Parathyroid adenoma (tissue), 2 donors: ENCODE measurements at regions not wholly inside any gene's neighbourhood (a gene's known extent, or its start where the extent isn't known, plus 50 kb on each side); places are given as distances from the start of the nearest gene placed in this dataset.

ENCODE experiments used
- H2AFZ ChIP-seq: fragments of 300-600 bp; sonication (generic); one replicate; pipeline ENCODE4 v1.7.0; 2017; ENCODE audit warnings: antibody characterized with exemption, mild to moderate bottlenecking
- H3K27ac ChIP-seq: fragments of 300-600 bp; sonication (generic); one replicate; pipeline ENCODE4 v1.7.0; 2017
- H3K27me3 ChIP-seq: fragments of 300-600 bp; sonication (generic); one replicate; pipeline ENCODE4 v1.7.0; 2017; ENCODE audit warnings: low read length; ENCODE audit not compliant: control insufficient read depth, insufficient read depth
- H3K36me3 ChIP-seq: fragments of 300-600 bp; sonication (generic); one replicate; pipeline ENCODE4 v1.7.0; 2017; ENCODE audit warnings: low read length; ENCODE audit not compliant: control insufficient read depth, insufficient read depth
- H3K4me1 ChIP-seq: fragments of 300-600 bp; sonication (generic); one replicate; pipeline ENCODE4 v1.7.0; 2017; ENCODE audit warnings: control low read depth
- H3K4me2 ChIP-seq: fragments of 300-600 bp; sonication (generic); one replicate; pipeline ENCODE4 v1.7.0; 2017; ENCODE audit warnings: low read length
- H3K4me3 ChIP-seq: fragments of 300-600 bp; sonication (generic); one replicate; pipeline ENCODE4 v1.7.0; 2017; ENCODE audit warnings: low read depth, low read length
- H3K79me2 ChIP-seq: fragments of 300-600 bp; sonication (generic); one replicate; pipeline ENCODE4 v1.7.0; 2017; ENCODE audit warnings: control low read depth
- H3K9ac ChIP-seq: fragments of 300-600 bp; sonication (generic); one replicate; pipeline ENCODE4 v1.7.0; 2017; ENCODE audit warnings: mild to moderate bottlenecking
- H3K9me3 ChIP-seq: fragments of 300-600 bp; sonication (generic); one replicate; pipeline ENCODE4 v1.7.0; 2017; ENCODE audit warnings: low read length; ENCODE audit not compliant: control insufficient read depth
- TF ChIP-seq, protein P1 (sequence below): fragments of 300-600 bp; sonication (generic); IDR thresholded peaks from one replicate; pipeline ENCODE4 v1.7.0; 2017; ENCODE audit warnings: antibody characterized with exemption, mild to moderate bottlenecking
- donor health status: primary hyperparathyroidism.

DNA sequence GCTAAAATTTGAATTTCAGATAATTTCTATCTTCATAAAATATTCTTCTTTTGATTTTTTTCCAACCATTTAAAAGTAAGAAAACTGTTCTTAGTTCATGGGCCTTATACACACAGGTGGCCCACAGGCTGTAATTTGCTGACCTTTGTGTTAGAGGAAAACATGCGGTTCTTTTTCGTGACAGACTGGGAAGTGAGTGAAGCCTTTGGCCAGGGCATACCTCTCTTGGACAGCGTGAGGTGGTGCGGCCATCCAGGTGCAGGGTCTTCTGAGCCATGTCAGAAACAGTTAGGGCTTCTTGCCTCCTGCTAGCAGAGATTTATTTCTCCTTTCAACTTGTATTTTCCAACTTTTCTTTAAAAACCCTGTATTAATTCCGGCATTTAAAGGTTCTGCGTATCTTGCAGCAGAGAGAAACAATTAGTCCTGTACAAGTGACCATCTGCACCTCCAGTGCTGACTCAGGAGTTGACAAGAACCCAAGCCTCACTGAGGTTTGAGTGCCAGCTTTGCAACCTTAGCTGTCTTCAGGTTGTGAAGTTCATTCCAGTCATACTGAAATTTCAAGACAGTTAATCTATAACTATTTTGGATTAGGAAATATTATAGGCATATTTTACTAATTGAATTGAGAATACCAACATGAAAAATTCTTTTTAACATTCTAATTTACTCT is 177.8 kb downstream of the LY86 start:
- H3K4me3 ChIP-seq, result no peak overlapping the region
- no peaks in the 10 kb centered on the region for H3K9me3 ChIP-seq
- no peak overlapping the region for H3K27ac ChIP-seq
- H3K4me1 ChIP-seq, result no peaks in the 10 kb centered on the region
- H3K9ac ChIP-seq, result no peak overlapping the region
- no peak overlapping the region for H2AFZ ChIP-seq
- no peaks in the 10 kb centered on the region for H3K27me3 ChIP-seq
- TF ChIP-seq, protein P1, sequence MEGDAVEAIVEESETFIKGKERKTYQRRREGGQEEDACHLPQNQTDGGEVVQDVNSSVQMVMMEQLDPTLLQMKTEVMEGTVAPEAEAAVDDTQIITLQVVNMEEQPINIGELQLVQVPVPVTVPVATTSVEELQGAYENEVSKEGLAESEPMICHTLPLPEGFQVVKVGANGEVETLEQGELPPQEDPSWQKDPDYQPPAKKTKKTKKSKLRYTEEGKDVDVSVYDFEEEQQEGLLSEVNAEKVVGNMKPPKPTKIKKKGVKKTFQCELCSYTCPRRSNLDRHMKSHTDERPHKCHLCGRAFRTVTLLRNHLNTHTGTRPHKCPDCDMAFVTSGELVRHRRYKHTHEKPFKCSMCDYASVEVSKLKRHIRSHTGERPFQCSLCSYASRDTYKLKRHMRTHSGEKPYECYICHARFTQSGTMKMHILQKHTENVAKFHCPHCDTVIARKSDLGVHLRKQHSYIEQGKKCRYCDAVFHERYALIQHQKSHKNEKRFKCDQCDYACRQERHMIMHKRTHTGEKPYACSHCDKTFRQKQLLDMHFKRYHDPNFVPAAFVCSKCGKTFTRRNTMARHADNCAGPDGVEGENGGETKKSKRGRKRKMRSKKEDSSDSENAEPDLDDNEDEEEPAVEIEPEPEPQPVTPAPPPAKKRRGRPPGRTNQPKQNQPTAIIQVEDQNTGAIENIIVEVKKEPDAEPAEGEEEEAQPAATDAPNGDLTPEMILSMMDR, result no peak
- H3K36me3 ChIP-seq, result no peaks in the 10 kb centered on the region
- H3K4me2 ChIP-seq, result no peak overlapping the region
- no peaks in the 10 kb centered on the region for H3K79me2 ChIP-seq

- TF ChIP-seq, protein P1, result no peak
- Histone ChIP-seq H3K4me3 (no peak overlapping the region), H3K9ac (no peak overlapping the region), H3K27me3 (no peaks in the 10 kb centered on the region), H3K4me1 (no peaks in the 10 kb centered on the region), H3K9me3 (no peaks in the 10 kb centered on the region), H2AFZ (no peak overlapping the region), H3K36me3 (no peaks in the 10 kb centered on the region), H3K27ac (no peak overlapping the region), H3K4me2 (no peak overlapping the region), H3K79me2 (no peaks in the 10 kb centered on the region)
Observed at GRCh38 chr6:6769466-6769865, 180.9 kb downstream of the LY86 start.

DNA sequence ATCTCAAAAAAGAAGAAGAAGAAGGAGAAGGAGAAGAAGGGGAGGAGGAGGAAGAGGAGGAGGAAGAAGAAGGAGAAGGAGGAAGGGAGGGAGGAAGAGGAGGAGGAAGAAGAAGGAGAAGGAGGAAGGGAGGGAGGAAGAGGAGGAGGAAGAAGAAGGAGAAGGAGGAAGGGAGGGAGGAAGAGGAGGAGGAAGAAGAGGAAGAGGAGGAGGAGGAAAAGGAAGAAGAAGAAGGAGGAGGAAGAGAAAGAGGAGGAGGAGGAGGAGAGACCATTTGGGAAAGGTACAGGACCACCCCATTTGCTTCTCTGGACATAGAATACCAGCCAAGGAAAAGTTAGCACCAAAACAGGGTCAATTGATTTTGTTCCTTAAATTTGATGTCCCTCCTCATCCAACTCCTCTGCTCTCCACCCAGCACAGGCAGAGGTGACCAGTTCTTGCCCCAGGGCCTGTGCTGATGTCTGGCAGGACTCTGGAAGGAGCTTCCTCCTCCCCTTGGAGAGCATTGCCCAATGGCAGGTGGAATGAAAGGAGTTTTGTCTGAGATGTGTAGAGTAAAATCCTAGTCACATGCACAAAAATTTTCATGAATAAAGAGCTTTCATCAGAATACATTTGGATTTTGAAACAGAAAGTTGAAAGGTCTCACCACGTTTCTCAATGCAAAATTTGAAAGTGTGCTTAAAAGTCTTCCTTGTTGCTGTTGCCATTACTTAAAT is 182.9 kb downstream of the LY86 start:
- H3K4me2 ChIP-seq, result no peak overlapping the region
- H3K9me3 ChIP-seq, result no peaks in the 10 kb centered on the region
- H2AFZ ChIP-seq, result no peak overlapping the region
- H3K9ac ChIP-seq, result no peak overlapping the region
- no peak overlapping the region for H3K27ac ChIP-seq
- no peaks in the 10 kb centered on the region for H3K4me1 ChIP-seq
- no peaks in the 10 kb centered on the region for H3K79me2 ChIP-seq
- no peak overlapping the region for H3K4me3 ChIP-seq
- no peaks in the 10 kb centered on the region for H3K27me3 ChIP-seq
- no peaks in the 10 kb centered on the region for H3K36me3 ChIP-seq
- TF ChIP-seq, protein P1, result no peak

GRCh38 chr6:6771964-6772363 is 183.4 kb downstream of the LY86 start:
- no peaks in the 10 kb centered on the region for H3K27me3 ChIP-seq
- no peak overlapping the region for H3K4me3 ChIP-seq
- TF ChIP-seq, protein P1, result no peak
- H3K27ac ChIP-seq, result no peak overlapping the region
- H3K9me3 ChIP-seq, result no peaks in the 10 kb centered on the region
- no peaks in the 10 kb centered on the region for H3K4me1 ChIP-seq
- H3K4me2 ChIP-seq, result no peak overlapping the region
- no peaks in the 10 kb centered on the region for H3K79me2 ChIP-seq
- no peak overlapping the region for H2AFZ ChIP-seq
- H3K36me3 ChIP-seq, result no peaks in the 10 kb centered on the region
- H3K9ac ChIP-seq, result no peak overlapping the region
